ENCODE measurements at regions not wholly inside any gene's neighbourhood (a gene's known extent, or its start where the extent isn't known, plus 50 kb on each side); places are given as distances from the start of the nearest gene placed in this dataset.

GRCh38 chr4:170425040-170425439, 335.3 kb upstream of the AADAT start:
- H3K36me3 ChIP-seq (ENCODE audit: control insufficient read depth, insufficient read depth, low read length), result no peaks in the 10 kb centered on the region
- no peak for DNase-seq
- Mint-ChIP-seq H3K9me3 (peaks cover 2 to 5% of the 10 kb centered on the region in 2 donors), H3K27me3 (ENCODE audit: low read depth in 2 of 2) (no peaks in the 10 kb centered on the region), H3K27ac (no peak overlapping the region), H3K4me3 (no peak overlapping the region), H3K36me3 (no peaks in the 10 kb centered on the region), H3K4me1 (no peaks in the 10 kb centered on the region)
- H3K4me3 ChIP-seq (ENCODE audit: low read length), result no peak overlapping the region
- no peaks in the 10 kb centered on the region for H3K4me1 ChIP-seq (ENCODE audit: control insufficient read depth, insufficient read depth, low read length)
- ATAC-seq, result no peak
- no peak overlapping the region for H3K27ac ChIP-seq (ENCODE audit: low read length)
- H3K9me3 ChIP-seq (ENCODE audit: control insufficient read depth, insufficient read depth, low read length), result no peaks in the 10 kb centered on the region
- intact Hi-C loops (cut with micrococcal nuclease), result no loop called here
- no CpG with 5 or more reads among the region's 1 CpG for WGBS (ENCODE audit: insufficient coverage)
- TF ChIP-seq, protein P1, sequence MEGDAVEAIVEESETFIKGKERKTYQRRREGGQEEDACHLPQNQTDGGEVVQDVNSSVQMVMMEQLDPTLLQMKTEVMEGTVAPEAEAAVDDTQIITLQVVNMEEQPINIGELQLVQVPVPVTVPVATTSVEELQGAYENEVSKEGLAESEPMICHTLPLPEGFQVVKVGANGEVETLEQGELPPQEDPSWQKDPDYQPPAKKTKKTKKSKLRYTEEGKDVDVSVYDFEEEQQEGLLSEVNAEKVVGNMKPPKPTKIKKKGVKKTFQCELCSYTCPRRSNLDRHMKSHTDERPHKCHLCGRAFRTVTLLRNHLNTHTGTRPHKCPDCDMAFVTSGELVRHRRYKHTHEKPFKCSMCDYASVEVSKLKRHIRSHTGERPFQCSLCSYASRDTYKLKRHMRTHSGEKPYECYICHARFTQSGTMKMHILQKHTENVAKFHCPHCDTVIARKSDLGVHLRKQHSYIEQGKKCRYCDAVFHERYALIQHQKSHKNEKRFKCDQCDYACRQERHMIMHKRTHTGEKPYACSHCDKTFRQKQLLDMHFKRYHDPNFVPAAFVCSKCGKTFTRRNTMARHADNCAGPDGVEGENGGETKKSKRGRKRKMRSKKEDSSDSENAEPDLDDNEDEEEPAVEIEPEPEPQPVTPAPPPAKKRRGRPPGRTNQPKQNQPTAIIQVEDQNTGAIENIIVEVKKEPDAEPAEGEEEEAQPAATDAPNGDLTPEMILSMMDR (IDR thresholded peaks at IDR 0.05), result no peak
- H3K27me3 ChIP-seq (ENCODE audit: control insufficient read depth, insufficient read depth, low read length), result no peaks in the 10 kb centered on the region

- ATAC-seq (no peak), DNase-seq (no peak)
- H3K27ac Mint-ChIP-seq, result no peak overlapping the region
- Histone ChIP-seq H3K27ac (ENCODE audit: low read length) (no peak overlapping the region), H3K36me3 (ENCODE audit: control insufficient read depth, insufficient read depth, low read length) (no peaks in the 10 kb centered on the region), H3K4me1 (ENCODE audit: control insufficient read depth, insufficient read depth, low read length) (no peaks in the 10 kb centered on the region), H3K27me3 (ENCODE audit: control insufficient read depth, insufficient read depth, low read length) (no peaks in the 10 kb centered on the region), H3K9me3 (ENCODE audit: control insufficient read depth, insufficient read depth, low read length) (no peaks in the 10 kb centered on the region), H3K4me3 (ENCODE audit: low read length) (no peak overlapping the region)
- peaks cover 2 to 5% of the 10 kb centered on the region in 2 donors for H3K9me3 Mint-ChIP-seq
- H3K27me3 Mint-ChIP-seq (ENCODE audit: low read depth in 2 of 2), result no peaks in the 10 kb centered on the region
- no peaks in the 10 kb centered on the region for H3K4me1 Mint-ChIP-seq
- WGBS (ENCODE audit: insufficient coverage), result 80% methylated on average over 1 of the region's 1 CpG
- H3K4me3 Mint-ChIP-seq, result no peak overlapping the region
- TF ChIP-seq, protein P1 (IDR thresholded peaks at IDR 0.05), result no peak
- intact Hi-C loops (cut with micrococcal nuclease), result no loop called here
- no peaks in the 10 kb centered on the region for H3K36me3 Mint-ChIP-seq
These were observed 333.4 kb upstream of the AADAT start for GRCh38 chr4:170423137-170423536.

GRCh38 chr4:170420255-170420693, 330.5 kb upstream of the AADAT start:
- H3K27me3 Mint-ChIP-seq (ENCODE audit: low read depth in 2 of 2), result no peaks in the 10 kb centered on the region
- H3K4me1 Mint-ChIP-seq, result no peaks in the 10 kb centered on the region
- H3K36me3 ChIP-seq (ENCODE audit: control insufficient read depth, insufficient read depth, low read length), result no peaks in the 10 kb centered on the region
- H3K36me3 Mint-ChIP-seq, result no peaks in the 10 kb centered on the region
- no peak overlapping the region for H3K27ac ChIP-seq (ENCODE audit: low read length)
- no peak overlapping the region for H3K4me3 ChIP-seq (ENCODE audit: low read length)
- no peak overlapping the region for H3K4me3 Mint-ChIP-seq
- DNase-seq (no peak), ATAC-seq (no peak)
- 79% methylated on average over 7 of the region's 7 CpGs for WGBS (ENCODE audit: insufficient coverage)
- no peaks in the 10 kb centered on the region for H3K4me1 ChIP-seq (ENCODE audit: control insufficient read depth, insufficient read depth, low read length)
- peaks cover 2 to 3% of the 10 kb centered on the region in 2 donors for H3K9me3 Mint-ChIP-seq
- intact Hi-C loops (cut with micrococcal nuclease), result no loop called here
- no peak overlapping the region for H3K27ac Mint-ChIP-seq
- no peaks in the 10 kb centered on the region for H3K9me3 ChIP-seq (ENCODE audit: control insufficient read depth, insufficient read depth, low read length)
- no peaks in the 10 kb centered on the region for H3K27me3 ChIP-seq (ENCODE audit: control insufficient read depth, insufficient read depth, low read length)
- TF ChIP-seq, protein P1 (IDR thresholded peaks at IDR 0.05), result no peak

DNA sequence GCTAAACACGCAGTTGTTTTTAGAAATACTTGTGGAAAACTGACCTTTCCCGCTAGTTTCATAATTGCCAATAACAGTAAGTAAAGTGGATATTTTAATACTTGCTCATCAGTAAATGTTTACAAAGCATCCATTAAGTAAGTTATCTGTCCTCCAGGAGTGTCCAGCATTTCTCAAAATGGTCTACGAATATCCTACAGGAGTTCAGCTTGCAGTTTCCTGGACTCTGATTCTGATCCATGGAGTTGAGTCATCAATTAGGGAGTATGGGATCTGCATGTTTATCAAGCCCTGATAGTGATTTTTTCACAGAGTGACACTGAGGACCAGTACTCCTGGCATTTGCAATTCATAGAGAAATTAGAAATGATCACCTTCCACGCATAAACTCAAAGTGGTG, 325.2 kb upstream of the AADAT start:
- Histone ChIP-seq H3K4me3 (ENCODE audit: low read length) (no peak overlapping the region), H3K36me3 (ENCODE audit: control insufficient read depth, insufficient read depth, low read length) (no peaks in the 10 kb centered on the region), H3K9me3 (ENCODE audit: control insufficient read depth, insufficient read depth, low read length) (no peaks in the 10 kb centered on the region), H3K27ac (ENCODE audit: low read length) (no peak overlapping the region), H3K4me1 (ENCODE audit: control insufficient read depth, insufficient read depth, low read length) (no peaks in the 10 kb centered on the region), H3K27me3 (ENCODE audit: control insufficient read depth, insufficient read depth, low read length) (no peaks in the 10 kb centered on the region)
- no peak overlapping the region for H3K4me3 Mint-ChIP-seq
- TF ChIP-seq, protein P1 (IDR thresholded peaks at IDR 0.05), result no peak
- ATAC-seq (no peak), DNase-seq (no peak)
- no peaks in the 10 kb centered on the region for H3K27me3 Mint-ChIP-seq (ENCODE audit: low read depth in 2 of 2)
- peaks cover 2 to 3% of the 10 kb centered on the region in 2 donors for H3K9me3 Mint-ChIP-seq
- H3K27ac Mint-ChIP-seq, result no peak overlapping the region
- WGBS (ENCODE audit: insufficient coverage), result 87% methylated on average over 4 of the region's 4 CpGs
- no peaks in the 10 kb centered on the region for H3K4me1 Mint-ChIP-seq
- H3K36me3 Mint-ChIP-seq, result no peaks in the 10 kb centered on the region
- intact Hi-C loops (cut with micrococcal nuclease), result no loop called here
